OCI-LY3 (cell line): ENCODE measurements at regions not wholly inside any gene's neighbourhood (a gene's known extent, or its start where the extent isn't known, plus 50 kb on each side); places are given as distances from the start of the nearest gene placed in this dataset.

Experiments used
- EZH2phosphoT487 ChIP-seq: fragments of 200-600 bp; shearing (Covaris generic); IDR thresholded peaks from 2 replicates; pipeline ENCODE4 v1.6.1; 2018; ENCODE audit warnings: antibody characterized with exemption, mixed run types, low read depth
- TF ChIP-seq, protein P1 (sequence below): fragments of 200-600, 300-600 bp; sonication (generic); IDR thresholded peaks from 2 replicates; pipeline ENCODE4 v1.5.1; 2014; ENCODE audit warnings: antibody characterized with exemption, low read length, low read depth

DNA sequence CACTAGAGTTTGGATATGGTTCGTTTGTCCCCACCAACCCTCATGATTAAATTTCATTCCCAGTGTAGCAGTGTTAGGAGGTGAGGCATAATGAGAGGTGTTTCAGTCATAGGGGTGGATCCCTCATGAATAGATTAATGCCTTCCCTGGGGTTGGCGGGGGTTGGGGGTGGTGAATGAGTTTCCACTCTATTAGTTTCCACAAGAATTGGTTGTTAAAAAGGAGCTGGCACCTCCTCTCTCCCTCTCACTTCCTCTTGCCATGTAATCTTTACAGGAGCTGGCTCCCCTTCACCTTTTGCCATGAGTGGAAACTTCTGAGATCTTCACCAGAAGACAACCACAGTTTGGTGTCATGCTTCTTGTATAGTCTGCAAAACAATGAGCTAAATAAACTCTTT, 333.7 kb downstream of the ENC1 start:
- TF ChIP-seq, protein P1, sequence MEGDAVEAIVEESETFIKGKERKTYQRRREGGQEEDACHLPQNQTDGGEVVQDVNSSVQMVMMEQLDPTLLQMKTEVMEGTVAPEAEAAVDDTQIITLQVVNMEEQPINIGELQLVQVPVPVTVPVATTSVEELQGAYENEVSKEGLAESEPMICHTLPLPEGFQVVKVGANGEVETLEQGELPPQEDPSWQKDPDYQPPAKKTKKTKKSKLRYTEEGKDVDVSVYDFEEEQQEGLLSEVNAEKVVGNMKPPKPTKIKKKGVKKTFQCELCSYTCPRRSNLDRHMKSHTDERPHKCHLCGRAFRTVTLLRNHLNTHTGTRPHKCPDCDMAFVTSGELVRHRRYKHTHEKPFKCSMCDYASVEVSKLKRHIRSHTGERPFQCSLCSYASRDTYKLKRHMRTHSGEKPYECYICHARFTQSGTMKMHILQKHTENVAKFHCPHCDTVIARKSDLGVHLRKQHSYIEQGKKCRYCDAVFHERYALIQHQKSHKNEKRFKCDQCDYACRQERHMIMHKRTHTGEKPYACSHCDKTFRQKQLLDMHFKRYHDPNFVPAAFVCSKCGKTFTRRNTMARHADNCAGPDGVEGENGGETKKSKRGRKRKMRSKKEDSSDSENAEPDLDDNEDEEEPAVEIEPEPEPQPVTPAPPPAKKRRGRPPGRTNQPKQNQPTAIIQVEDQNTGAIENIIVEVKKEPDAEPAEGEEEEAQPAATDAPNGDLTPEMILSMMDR, result no peak
- TF ChIP-seq EZH2phosphoT487, result no peak
